Osteoblast (primary cell): ENCODE measurements at regions not wholly inside any gene's neighbourhood (a gene's known extent, or its start where the extent isn't known, plus 50 kb on each side); places are given as distances from the start of the nearest gene placed in this dataset.
A peak's percentile ranks its signal among the peaks of the same experiment; 100 is the strongest.

Experiments used
- DNase-seq: peaks from one replicate; pipeline ENCODE4 v3.0.0; 2011; ENCODE audit warnings: low spot score, mixed read lengths; ENCODE audit not compliant: insufficient read length; ENCODE audit errors: missing footprints
- H2AFZ ChIP-seq: 2 replicates; pipeline ENCODE4 v1.6.0; 2011; ENCODE audit warnings: mild to moderate bottlenecking, low read length
- H3K27ac ChIP-seq: 2 replicates; pipeline ENCODE4 v1.5.1; 2011; ENCODE audit warnings: mild to moderate bottlenecking, low read depth, low read length, moderate library complexity
- H3K27me3 ChIP-seq: 2 replicates; pipeline ENCODE4 v1.6.0; 2012; ENCODE audit warnings: mild to moderate bottlenecking, control low read depth, inconsistent platforms, low read length, moderate library complexity; ENCODE audit not compliant: insufficient read depth
- H3K36me3 ChIP-seq: 2 replicates; pipeline ENCODE4 v1.5.1; 2011; ENCODE audit warnings: mild to moderate bottlenecking, low read length, control low read depth, moderate library complexity; ENCODE audit not compliant: insufficient read depth
- H3K4me1 ChIP-seq: 2 replicates; pipeline ENCODE4 v1.5.1; 2011; ENCODE audit warnings: mild to moderate bottlenecking, low read length, control low read depth, moderate library complexity; ENCODE audit not compliant: insufficient read depth
- H3K4me2 ChIP-seq: 2 replicates; pipeline ENCODE4 v1.6.0; 2011; ENCODE audit warnings: mild to moderate bottlenecking, low read length; ENCODE audit not compliant: insufficient read depth
- H3K4me3 ChIP-seq: fragments of 200-600 bp; sonication (generic); 3 replicates; pipeline ENCODE4 v1.5.1; 2012; ENCODE audit warnings: mild to moderate bottlenecking, low read length, inconsistent platforms; ENCODE audit not compliant: insufficient read depth
- H3K79me2 ChIP-seq: 2 replicates; pipeline ENCODE4 v1.6.0; 2012; ENCODE audit warnings: mild to moderate bottlenecking, low read length, control low read depth, inconsistent platforms; ENCODE audit not compliant: insufficient read depth
- H3K9me3 ChIP-seq: 2 replicates; pipeline ENCODE4 v1.5.1; 2011; ENCODE audit warnings: low read depth, low read length, control low read depth
- H4K20me1 ChIP-seq: 2 replicates; pipeline ENCODE4 v1.6.0; 2012; ENCODE audit warnings: mild to moderate bottlenecking, low read length, control low read depth; ENCODE audit not compliant: insufficient read depth
- CTCF ChIP-seq: IDR thresholded peaks from 2 replicates; pipeline ENCODE4 v1.5.1; 2011; ENCODE audit warnings: mild to moderate bottlenecking, low read depth, low read length, moderate library complexity; ENCODE audit errors: extremely low read depth

GRCh38 chr3:117728226-117728625 is 1018.6 kb downstream of the TUSC7 start:
- Histone ChIP-seq H3K27ac (no peak overlapping the region), H3K27me3 (no peaks in the 10 kb centered on the region), H3K36me3 (no peaks in the 10 kb centered on the region), H3K4me1 (no peaks in the 10 kb centered on the region), H3K79me2 (no peaks in the 10 kb centered on the region), H3K4me3 (no peak overlapping the region), H2AFZ (no peak overlapping the region), H3K4me2 (no peak overlapping the region), H3K9me3 (no peaks in the 10 kb centered on the region), H4K20me1 (no peaks in the 10 kb centered on the region)
- TF ChIP-seq CTCF = no peak
- DNase-seq = no peak

- Histone ChIP-seq H3K4me1 (peaks cover 26% of the 10 kb centered on the region), H3K36me3 (no peaks in the 10 kb centered on the region), H3K27ac (peak overlapping the region; percentile 76), H3K4me3 (no peak overlapping the region), H3K79me2 (no peaks in the 10 kb centered on the region), H2AFZ (peak overlapping the region; percentile 25), H4K20me1 (no peaks in the 10 kb centered on the region), H3K9me3 (no peaks in the 10 kb centered on the region), H3K27me3 (no peaks in the 10 kb centered on the region), H3K4me2 (peak overlapping the region; percentile 70)
- no peak for DNase-seq
- no peak for TF ChIP-seq CTCF
Observed at GRCh38 chr3:117734496-117734895, 1024.9 kb downstream of the TUSC7 start.

GRCh38 chr3:117735481-117736101 is 1026.0 kb downstream of the TUSC7 start:
- H3K79me2 ChIP-seq = no peaks in the 10 kb centered on the region
- TF ChIP-seq CTCF = no peak
- H3K4me3 ChIP-seq = peak overlapping the region; percentile 10
- peaks cover 26% of the 10 kb centered on the region for H3K4me1 ChIP-seq
- H3K9me3 ChIP-seq = no peaks in the 10 kb centered on the region
- peak overlapping the region; percentile 42 for H2AFZ ChIP-seq
- H3K36me3 ChIP-seq = no peaks in the 10 kb centered on the region
- peak overlapping the region; percentile 70 for H3K4me2 ChIP-seq
- no peaks in the 10 kb centered on the region for H3K27me3 ChIP-seq
- no peaks in the 10 kb centered on the region for H4K20me1 ChIP-seq
- peak; percentile 37 for DNase-seq
- H3K27ac ChIP-seq = peak overlapping the region; percentile 76

GRCh38 chr3:117736846-117737245 is 1027.3 kb downstream of the TUSC7 start:
- TF ChIP-seq CTCF = no peak
- Histone ChIP-seq H3K4me1 (peaks cover 26% of the 10 kb centered on the region), H3K4me2 (no peak overlapping the region), H3K9me3 (no peaks in the 10 kb centered on the region), H3K27me3 (no peaks in the 10 kb centered on the region), H3K4me3 (no peak overlapping the region), H4K20me1 (no peaks in the 10 kb centered on the region), H3K36me3 (no peaks in the 10 kb centered on the region), H3K79me2 (no peaks in the 10 kb centered on the region), H2AFZ (no peak overlapping the region), H3K27ac (no peak overlapping the region)
- no peak for DNase-seq
